HG03575 (cell line): ENCODE measurements at regions not wholly inside any gene's neighbourhood (a gene's known extent, or its start where the extent isn't known, plus 50 kb on each side); places are given as distances from the start of the nearest gene placed in this dataset.

Source experiments
- ATAC-seq: cut with Tn5 transposase; IDR thresholded peaks from one replicate; pipeline ENCODE4 v1.9.1; 2021; ENCODE audit not compliant: unreplicated experiment, insufficient number of reproducible peaks, low FRiP score; ENCODE audit errors: extremely low read depth

DNA sequence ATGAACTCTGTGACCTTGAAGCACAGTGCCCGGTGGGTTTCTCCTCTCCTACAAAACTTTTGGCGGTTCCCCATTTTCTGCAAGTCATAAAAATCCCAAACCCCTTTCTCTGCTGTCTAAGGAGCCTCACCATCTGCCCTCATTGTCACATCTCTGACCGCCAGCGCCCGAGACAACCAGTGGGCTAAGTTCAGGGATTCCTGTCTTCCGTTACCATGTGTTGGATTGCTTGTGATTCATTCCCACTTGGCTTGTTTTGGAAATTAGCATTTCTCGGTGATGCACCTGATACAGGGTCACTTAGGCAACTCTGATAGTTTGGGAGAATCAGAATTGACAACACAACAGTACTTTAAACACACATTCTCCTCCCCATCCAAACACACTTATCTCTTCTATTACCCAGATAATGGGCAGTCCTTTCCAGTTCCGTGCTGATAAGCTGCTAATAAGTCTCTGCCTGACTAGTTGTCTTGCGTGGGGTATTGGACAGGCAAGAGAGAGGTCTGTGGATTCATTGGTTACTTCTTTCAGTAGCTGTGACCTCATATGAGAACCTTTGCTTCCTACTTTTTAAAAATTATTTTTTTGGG is 70.0 kb upstream of the KLF4 start:
- no peak for ATAC-seq

DNA sequence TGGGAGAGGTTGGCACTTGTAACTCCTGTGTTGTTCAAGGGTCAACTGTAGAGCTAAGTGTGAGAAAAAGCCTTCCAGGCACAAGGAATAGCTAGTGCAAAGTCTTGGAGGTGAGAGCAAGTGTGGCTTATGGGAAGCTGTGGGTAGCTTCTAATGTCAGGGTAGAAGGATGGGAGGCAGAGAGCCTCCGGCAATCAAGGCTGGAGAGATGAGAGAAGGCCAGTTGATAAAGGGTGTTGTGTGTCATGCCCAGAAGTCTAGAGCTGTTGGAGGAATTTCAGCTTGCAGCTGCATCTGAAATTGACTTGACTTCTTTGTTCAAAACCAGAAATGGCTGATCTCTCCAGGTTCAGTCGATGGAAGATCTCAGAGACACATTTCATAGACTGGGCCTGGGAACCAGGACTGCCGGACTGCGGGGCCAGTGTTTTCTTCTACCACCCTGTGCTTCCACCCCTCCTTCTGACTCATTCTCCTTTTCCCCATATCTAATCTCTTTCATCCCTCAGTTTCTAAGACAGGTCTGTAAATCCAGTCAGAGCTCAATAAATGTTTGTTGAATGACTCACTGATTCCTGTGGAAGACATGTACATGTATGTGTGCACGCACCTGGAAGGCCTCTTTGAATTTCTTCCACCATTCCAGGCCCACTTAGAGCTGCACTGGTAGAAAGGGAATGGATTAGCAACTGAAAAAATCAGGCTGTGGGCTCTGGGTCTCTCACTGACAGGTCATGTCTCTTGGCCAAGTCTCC is 67.8 kb upstream of the KLF4 start:
- ATAC-seq, result no peak

DNA sequence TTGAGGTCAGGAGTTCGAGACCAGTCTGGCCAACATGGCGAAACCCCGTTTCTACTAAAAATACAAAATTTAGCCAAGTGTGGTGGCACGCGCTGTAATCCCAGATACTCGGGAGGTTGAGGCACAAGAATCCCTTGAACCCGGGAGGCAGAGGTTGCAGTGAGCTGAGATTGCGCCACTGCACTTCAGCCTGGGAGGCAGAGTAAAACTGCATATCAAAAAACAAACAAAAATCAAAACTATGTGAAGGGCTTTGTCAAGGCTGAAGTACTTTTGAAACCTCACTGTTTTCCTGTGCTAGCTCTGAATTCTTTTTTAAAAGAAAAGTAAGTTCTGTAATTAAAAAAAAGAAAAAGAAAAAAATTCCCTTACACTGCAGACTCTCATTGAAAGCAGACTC is 65.1 kb upstream of the KLF4 start:
- no peak for ATAC-seq

DNA sequence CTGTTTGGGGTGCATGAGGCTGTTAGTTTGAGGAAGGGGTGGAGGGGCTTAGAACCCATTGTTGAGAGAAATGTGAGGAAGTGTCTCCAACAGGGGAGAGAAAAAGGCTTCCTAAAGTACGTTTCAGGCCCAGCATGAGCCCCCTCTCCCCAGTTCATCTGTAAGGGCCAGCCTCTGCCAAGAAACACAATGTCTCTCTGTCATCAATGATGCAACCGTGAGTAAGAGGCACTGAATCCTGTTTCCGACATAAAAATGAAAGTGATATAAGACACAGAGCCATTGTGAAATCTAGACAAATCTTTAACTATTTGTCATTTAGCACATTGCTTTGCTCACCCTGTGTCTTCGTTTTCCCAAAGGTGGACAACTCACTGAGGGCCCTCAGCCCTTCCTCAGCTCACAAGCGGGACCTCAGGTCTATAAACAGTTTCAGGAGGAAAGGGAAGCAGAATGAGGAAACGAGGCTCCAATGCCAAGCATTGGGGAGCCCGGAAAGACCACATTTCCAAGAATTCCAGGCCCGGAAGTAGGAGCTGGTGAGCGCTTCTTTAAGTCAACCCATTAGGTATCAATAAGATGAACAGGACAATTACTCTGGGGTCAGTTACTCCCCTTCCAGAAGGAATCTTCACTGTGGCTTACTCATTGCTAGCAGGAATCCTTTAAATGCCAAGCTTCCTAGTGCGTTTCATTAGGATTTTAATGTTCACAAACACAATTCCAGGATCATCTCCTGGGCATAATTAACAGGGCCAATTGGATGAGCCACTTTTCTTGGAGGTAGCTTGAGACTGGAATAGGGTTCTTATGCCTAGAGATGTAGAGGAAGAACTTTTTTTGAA is 59.0 kb upstream of the KLF4 start:
- ATAC-seq, result no peak

DNA sequence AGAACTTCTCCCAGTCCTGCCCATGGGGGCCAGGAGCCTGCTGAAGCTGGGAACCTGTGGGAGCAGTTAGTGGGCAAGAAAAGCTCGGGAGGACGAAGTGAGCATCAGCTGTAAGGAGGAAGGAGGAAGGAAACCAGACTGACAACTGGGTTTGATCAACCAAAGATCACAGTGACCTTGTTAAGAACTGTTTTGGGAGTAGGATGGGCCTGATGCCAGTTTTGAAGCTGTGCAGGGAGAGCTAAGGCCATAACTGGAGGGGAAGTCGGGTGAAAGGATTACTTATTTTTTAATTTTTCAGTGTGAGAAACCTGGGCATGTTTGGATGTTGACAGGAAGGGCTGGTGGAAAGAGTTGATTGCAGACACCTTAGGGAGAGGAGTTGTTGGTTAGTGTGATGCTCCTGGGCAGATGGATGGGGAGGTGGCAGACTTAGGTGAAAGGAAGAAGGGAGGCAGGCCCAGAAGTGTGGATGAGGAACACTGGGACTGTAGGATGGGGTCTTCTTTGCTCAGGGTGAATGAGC is 58.3 kb upstream of the KLF4 start:
- no peak for ATAC-seq

DNA sequence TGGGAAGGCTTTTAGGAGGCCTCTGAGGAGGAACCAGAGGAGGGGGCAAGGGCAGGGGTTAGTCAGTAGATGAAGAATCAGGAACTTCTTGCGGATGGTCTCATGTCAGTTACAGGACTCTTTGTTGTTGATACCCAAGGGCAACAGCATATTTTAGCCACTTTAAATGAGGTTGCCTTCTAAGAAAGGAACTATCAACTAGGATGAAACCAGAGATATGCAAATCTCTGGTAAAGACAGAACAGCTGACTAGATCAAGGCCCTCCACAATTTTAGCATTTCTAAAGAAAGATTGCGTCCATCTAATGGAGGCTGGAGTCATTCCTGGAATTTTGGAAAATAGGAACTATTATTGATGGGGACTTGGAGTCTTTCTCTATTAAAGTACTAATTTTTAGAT is 57.7 kb upstream of the KLF4 start:
- ATAC-seq, result no peak

DNA sequence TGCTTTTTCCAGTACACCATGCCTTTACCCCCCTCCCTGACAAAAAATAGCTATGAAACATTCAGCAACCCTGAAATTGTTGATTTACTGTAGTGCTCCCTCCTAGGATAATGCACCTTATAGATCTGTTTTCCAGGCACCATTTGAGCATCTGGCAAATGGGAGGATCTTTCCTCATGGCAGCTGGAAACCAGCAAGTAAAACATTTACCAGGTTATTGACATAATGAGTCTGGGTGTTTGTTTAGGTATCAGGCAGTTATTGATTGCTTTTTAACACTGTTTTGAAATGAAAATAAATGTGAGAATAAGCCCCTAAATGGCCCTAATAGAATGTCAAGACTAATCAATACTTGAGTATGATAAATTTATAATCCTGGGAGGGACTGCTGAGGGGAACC is 57.3 kb upstream of the KLF4 start:
- ATAC-seq, result no peak

DNA sequence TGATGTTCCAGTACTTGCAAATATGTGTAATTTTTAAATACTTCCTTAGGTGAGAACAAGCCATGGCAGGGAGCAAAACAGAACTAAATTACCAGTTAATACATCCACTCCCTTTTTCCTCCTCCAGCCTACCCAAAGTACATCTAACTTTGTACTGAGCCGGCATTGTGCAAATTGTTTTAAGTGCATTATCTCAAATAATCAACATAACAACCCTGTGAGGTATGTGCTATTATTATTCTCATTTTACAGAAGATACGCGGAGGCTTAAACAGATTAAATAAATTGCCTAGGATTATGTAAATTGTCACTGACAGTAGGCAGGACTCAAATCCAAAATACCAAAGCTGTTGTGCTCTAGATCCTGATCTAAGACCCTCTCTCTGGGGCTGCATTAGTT is 55.5 kb upstream of the KLF4 start:
- ATAC-seq, result no peak

DNA sequence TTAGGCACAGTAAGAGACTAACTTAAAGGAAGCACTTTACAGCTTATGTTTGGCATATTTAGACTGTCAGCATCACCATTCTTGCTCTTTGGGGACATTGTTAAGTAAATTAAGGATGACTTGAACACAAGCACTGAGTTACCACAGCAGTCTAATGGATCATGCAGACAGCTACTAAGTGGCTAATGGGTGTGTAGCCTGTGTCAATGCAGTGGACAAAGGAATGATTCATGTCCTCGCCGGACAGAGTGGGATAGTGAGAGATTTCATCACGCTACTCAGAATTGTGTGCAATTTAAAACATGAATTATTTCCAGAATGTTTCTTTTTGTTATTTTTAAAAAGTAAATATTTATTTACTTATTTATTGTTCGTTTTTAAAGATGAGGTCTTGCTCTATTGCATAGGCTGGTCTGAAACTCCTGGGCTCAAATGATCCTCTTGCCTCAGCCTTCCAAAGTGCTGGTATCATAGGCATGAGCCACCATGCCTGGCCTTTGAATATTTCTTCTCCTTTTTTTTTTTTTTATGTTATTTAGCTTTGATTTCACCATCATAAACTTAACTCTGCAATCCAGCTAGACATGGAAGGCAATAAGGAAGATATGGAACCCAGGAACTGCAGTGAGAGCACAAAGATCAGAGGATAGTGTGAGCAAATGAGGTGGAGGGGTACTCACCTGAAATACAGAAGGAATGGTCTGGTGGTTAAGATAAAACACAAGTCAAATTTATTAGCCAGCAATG is 53.0 kb upstream of the KLF4 start:
- ATAC-seq, result no peak

DNA sequence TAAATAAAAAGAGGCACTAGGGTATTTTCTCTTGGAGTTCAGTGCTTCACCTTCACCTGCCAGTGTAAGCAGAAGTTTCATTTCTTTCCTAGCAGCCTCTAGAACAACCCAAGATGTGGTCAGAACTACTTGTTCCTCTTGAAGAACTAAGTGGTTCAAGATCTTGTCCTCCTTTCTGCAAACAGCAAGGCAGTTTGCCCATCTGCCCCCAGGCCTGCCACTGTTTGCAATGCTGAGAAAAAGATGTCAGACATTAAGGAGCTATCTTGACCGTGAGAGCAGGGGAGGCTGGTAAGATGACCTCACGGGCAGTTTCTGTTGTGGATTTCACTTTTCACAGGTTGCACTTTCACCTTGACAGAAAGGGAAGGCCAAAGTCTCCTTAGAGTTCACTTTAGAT is 52.0 kb upstream of the KLF4 start:
- no peak for ATAC-seq

DNA sequence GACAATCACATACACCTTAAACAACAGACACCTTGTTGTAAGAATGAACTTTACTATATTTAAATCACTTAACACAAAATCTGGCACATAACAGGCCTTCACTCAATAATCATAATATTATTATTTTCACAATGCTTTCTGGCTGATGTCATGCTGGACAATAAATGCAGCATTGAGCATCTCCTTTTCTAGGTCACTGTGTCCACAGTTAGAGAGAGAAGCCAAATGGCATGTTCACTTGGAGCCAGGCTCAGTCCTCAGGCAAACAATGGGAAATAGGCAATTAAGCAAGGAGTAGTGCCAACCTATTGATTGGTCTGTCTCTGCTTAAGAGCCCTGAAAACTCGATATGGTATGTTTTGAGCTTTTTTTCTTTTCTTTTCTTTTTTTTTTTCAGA is 50.6 kb upstream of the KLF4 start:
- no peak for ATAC-seq

DNA sequence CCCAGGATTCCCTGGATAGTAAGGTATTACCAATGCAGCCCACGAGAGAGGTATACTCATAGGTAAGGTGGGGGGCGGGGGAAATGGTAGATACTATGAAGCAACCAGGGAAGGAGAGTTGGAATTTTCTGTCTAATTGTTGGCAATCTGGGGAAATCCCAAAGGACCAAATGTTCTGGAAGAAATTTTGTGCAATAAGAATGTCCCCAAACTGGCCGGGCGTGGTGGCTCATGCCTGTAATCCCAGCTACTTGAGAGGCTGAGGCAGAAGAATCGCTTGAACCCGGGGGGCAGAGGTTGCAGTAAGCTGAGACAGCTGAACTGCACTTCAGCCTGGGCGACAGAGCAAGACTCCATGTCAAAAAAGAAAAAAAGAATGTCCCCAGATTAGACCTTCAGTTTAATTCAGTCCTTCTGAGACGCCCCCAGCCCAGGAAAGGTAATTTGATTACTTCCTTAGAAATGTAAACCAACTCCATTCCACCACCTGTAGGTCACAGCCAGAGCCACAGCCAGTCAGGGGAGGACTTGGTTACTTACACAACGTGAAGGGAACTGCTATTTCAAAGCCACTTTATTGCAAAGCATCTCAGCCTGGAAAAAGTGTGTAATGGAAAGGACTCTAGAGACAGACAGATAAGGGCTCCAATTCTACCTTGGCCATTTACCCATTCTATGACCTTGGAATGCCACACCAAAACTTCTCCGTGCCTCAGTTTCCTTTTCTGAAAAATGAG is 50.0 kb upstream of the KLF4 start:
- ATAC-seq, result no peak
